AG09309 (cell line): ENCODE measurements at regions not wholly inside any gene's neighbourhood (a gene's known extent, or its start where the extent isn't known, plus 50 kb on each side); places are given as distances from the start of the nearest gene placed in this dataset.

Experiments used
- DNase-seq: peaks from one replicate; pipeline ENCODE4 v3.0.0-alpha.2; 2010; ENCODE audit warnings: low read depth
- H3K4me3 ChIP-seq: 2 replicates; pipeline ENCODE4 v1.5.1; 2011; ENCODE audit warnings: mild to moderate bottlenecking, low read depth, low read length, moderate library complexity; ENCODE audit not compliant: control insufficient read depth
- TF ChIP-seq, protein P1 (sequence below): IDR thresholded peaks from 2 replicates; pipeline ENCODE4 v1.5.1; 2011; ENCODE audit warnings: mild to moderate bottlenecking, low read depth, low read length, inconsistent platforms; ENCODE audit not compliant: insufficient read depth, control insufficient read depth; ENCODE audit errors: missing control alignments

- no peak overlapping the region for H3K4me3 ChIP-seq
- TF ChIP-seq, protein P1, sequence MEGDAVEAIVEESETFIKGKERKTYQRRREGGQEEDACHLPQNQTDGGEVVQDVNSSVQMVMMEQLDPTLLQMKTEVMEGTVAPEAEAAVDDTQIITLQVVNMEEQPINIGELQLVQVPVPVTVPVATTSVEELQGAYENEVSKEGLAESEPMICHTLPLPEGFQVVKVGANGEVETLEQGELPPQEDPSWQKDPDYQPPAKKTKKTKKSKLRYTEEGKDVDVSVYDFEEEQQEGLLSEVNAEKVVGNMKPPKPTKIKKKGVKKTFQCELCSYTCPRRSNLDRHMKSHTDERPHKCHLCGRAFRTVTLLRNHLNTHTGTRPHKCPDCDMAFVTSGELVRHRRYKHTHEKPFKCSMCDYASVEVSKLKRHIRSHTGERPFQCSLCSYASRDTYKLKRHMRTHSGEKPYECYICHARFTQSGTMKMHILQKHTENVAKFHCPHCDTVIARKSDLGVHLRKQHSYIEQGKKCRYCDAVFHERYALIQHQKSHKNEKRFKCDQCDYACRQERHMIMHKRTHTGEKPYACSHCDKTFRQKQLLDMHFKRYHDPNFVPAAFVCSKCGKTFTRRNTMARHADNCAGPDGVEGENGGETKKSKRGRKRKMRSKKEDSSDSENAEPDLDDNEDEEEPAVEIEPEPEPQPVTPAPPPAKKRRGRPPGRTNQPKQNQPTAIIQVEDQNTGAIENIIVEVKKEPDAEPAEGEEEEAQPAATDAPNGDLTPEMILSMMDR = no peak
- no peak for DNase-seq
Measured at GRCh38 chr6:3523966-3524365, 67.1 kb upstream of the SLC22A23 start.

GRCh38 chr6:3523271-3523670, 66.4 kb upstream of the SLC22A23 start:
- TF ChIP-seq, protein P1 = no peak
- H3K4me3 ChIP-seq = no peak overlapping the region
- DNase-seq = no peak

GRCh38 chr6:3522561-3523260, 65.9 kb upstream of the SLC22A23 start:
- H3K4me3 ChIP-seq = no peak overlapping the region
- DNase-seq = no peak
- TF ChIP-seq, protein P1 = no peak

DNA sequence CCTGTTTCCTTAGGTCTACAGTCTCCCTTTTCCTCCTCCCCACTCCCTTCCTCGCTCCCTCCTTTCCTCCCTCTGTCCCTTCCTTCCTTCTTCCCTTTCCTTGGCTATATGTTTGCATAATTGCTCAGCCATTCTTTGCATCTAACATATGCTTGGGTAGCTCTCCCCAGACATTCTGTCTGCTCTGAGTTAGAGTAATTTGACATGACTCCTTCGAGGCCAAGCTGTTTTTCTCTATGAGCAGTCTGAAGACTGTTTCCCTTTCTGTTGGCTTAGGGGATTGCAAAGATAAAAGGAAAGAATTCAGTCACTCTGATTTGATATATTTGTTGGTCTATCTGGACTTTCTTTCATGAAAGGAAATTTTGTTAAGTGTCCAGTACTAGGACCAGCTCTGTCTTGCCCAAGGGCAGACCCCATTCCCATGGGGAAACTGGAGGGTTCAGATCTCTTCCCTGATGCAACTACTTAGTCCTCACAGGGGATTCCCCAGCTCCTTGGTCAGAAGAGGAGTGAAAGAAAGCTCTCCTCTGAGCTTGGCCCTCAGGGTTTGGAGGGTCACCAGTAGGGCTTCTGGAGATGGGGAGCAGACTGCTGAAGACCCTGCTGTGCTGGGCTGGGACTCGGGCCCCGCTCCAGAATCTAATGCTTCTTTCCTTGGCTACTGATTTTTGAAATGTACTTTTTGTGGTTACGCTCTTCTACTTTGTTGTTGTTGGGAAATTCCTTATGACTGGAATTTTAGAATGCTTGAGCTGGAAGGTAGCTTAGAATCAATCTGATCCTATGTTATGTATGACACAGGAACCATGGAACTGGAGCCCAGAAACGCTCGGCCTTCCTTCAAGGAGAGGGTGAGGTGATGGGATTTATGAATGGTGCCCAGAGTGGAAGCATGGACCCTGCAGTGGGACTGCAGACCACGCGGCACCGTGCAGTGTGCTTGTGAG, 63.7 kb upstream of the SLC22A23 start:
- DNase-seq = no peak
- no peak overlapping the region for H3K4me3 ChIP-seq
- TF ChIP-seq, protein P1 = no peak

GRCh38 chr6:3518356-3519190, 61.7 kb upstream of the SLC22A23 start:
- H3K4me3 ChIP-seq = no peak overlapping the region
- DNase-seq = peak; percentile 71
- TF ChIP-seq, protein P1 = no peak

DNA sequence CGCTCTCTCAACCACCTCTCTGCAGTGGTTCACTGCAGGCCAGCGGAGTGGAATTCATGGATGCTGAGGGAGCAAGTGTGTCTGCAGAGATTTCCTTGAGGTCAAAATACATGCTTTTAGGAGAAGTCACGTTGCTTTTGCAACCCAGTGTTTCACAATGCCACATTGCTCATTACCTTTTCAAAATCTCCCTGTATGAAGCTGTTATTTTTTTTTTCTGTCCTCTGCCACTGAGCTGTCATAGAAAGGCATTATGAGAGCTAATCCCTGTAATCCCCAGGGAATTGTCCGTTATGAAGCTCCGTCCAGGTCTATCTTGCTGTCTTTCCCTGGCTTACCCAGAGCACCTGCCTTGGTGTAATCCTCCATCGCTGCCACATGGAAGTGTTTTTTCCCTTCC, 60.5 kb upstream of the SLC22A23 start:
- peak; percentile 93 for DNase-seq
- TF ChIP-seq, protein P1 = no peak
- H3K4me3 ChIP-seq = no peak overlapping the region
